GM12872 (cell line): ENCODE measurements at regions not wholly inside any gene's neighbourhood (a gene's known extent, or its start where the extent isn't known, plus 50 kb on each side); places are given as distances from the start of the nearest gene placed in this dataset.

ENCODE experiments used
- TF ChIP-seq, protein P1 (sequence below): IDR thresholded peaks from 3 replicates; pipeline ENCODE4 v1.5.1; 2011; ENCODE audit warnings: low read depth, mild to moderate bottlenecking, low read length, moderate library complexity; ENCODE audit not compliant: insufficient read depth

DNA sequence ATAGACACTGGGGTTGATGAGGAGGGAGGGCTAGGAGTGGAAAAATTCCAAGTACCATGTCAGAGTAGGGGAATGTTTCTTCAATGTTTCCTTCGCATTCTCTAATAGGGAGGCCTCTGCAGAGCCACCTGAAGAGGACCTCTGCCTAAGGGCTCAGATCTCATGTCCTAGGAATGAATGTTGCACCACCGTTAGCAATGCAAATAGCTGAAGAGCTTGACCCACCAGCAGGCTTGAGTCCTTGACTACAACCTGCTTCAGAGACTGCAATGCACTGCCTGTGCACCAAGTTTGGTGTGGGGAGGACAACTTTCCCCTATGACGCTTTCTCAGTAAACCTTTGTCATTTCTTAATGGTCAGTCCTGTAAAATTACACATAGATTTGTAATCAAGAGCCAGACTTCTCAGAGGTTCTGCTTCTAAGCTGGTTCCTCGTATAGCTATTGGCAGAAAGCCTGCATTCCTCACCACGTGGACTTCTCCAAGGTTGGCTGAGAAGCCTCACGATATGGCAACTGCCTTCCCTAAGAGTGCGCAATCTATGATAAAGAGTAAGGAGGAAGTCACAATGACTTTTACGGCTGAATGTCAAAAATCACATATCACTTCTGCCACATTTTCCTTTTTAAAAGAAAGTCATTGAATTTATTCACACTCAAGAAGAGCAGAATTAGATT lies 600.7 kb upstream of the PTGER4 start:
- TF ChIP-seq, protein P1, sequence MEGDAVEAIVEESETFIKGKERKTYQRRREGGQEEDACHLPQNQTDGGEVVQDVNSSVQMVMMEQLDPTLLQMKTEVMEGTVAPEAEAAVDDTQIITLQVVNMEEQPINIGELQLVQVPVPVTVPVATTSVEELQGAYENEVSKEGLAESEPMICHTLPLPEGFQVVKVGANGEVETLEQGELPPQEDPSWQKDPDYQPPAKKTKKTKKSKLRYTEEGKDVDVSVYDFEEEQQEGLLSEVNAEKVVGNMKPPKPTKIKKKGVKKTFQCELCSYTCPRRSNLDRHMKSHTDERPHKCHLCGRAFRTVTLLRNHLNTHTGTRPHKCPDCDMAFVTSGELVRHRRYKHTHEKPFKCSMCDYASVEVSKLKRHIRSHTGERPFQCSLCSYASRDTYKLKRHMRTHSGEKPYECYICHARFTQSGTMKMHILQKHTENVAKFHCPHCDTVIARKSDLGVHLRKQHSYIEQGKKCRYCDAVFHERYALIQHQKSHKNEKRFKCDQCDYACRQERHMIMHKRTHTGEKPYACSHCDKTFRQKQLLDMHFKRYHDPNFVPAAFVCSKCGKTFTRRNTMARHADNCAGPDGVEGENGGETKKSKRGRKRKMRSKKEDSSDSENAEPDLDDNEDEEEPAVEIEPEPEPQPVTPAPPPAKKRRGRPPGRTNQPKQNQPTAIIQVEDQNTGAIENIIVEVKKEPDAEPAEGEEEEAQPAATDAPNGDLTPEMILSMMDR = no peak

DNA sequence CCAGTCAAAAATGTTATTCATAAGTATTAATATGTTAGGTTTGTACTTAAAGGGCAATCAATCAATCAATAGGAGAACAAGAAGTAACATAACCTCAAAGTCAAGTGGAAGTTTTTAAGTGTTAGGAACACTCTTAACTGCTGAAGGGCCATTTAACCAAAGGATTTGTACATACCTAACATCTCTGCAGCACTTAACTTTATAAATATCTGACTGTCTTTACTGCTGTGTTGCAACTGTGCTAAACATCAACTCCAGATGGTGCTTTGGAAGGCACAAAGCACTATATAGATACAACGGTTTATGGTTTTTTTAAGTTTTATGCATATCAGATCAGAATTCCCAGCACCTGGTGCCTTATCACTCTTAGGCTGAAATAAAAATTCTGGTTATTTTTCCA lies 604.9 kb upstream of the PTGER4 start:
- TF ChIP-seq, protein P1 = no peak

DNA sequence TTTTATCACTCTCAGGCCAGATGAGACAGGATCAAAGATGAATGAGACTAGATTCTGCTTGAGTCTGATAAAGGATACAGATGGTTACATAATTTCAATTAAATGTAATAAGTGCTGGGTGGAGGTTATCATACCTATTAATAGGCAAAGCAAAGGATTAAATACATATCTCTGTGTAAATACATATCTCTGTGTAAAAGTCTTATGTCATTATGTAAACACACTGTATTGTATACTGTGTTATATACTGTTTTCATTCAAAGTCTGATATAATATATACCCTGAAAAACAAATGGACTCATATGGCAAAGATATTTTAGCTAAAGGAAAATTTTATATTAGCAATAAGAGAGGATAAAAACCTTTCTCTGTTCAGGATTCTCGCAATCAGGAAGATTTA lies 605.8 kb upstream of the PTGER4 start:
- TF ChIP-seq, protein P1 = no peak

DNA sequence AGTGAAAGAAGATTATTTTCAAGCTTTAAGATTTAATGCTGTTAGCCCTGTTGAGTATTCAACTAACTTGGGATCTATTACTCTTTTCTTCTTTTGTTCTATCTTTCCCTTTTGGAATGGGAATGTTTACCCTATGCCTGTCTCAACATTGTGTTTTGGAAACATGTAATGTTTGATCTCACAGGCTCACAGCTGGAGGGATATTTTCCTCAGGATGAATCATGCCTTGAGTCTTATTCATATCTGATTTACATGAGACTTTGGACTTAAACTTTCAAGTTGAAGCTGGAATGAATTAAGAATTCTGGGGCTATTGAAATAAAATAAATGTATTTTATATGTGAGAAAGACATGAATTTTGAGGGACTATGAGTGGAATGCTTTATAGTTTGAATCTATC lies 607.8 kb upstream of the PTGER4 start:
- TF ChIP-seq, protein P1 = no peak

DNA sequence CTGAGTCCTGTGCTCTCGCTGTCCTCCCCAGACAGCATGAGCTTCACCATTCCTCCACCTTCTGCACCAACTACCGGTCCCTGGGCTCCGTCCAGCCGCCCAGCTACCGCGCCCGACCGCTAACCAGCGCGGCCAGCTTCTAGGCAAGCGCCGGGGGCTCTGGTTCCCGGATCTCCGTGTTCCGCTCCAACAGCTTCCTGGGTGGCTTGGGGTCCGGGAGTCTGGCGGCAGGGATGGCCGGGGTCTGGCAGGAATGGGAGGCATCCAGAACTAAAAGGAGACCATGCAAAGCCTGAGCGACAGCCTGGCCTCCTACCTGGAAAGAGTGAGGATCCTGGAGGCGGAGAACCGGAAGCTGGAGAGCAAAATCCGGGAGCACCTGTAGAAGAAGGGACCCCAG lies 613.1 kb upstream of the PTGER4 start:
- TF ChIP-seq, protein P1 = no peak

DNA sequence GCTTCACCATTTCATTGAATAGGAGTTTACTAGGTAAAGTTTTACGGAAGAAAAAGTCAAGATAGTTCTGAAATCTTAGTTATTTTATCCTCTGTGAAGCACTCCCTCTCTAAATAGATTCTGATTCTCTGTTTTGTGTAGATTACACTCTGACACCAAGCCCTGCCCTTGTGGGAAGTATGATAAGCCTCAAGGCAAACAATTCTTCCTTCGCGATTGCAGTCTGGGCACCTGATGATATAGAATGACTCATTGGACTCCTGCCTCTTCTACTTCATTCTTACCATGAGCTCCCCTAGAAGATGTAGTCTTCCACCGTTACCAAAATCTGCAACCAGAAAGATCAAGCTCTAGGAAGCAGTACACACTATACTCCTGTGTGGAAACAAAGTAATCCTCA lies 626.9 kb upstream of the PTGER4 start:
- TF ChIP-seq, protein P1 = no peak

DNA sequence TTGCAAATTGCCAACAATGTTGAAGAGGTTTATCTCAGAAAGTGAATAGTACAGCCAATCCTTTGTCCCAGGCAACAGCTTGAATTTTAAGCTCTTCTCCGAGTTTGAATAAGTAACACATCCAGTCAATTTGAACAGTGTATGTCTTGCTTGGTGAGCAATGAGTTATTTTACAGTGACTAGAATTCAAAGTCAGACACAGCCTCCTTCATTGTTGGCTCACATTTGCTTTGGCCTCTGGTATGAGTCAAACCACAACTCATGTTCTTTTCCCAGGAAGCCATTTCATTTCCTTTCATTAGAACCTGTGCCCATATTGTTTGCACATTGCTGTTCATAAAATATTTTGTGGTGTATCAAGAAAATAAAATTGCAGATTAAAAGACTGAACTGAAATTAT lies 622.0 kb upstream of the DAB2 start:
- TF ChIP-seq, protein P1 = no peak

DNA sequence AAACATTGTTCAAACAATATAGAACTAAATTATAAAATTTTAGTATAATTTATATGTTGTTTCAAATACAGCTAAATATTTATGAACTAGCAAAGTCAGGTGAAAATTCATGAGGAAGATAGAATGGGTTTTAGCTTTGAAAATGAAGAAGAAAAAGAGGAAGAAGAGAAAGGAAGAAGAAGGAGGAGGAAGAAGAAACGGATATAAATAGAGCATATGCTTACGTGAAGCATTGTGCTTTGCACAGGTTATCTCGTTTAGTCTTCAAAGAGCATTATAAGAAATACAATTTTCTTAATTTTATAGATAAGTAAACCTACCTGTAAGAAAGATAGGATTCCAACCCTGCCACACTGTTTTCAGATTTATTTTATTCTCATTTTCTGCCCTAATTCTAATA lies 620.6 kb upstream of the DAB2 start:
- TF ChIP-seq, protein P1 = no peak
